Uterus (tissue), 3 donors: ENCODE measurements at regions not wholly inside any gene's neighbourhood (a gene's known extent, or its start where the extent isn't known, plus 50 kb on each side); places are given as distances from the start of the nearest gene placed in this dataset.
A peak's percentile ranks its signal among the peaks of the same experiment; 100 is the strongest.

Experiments
- DNase-seq, 2 donors: peaks; one replicate each; pipeline ENCODE4 v3.0.0-alpha.2; 2019 to 2020
- H3K27ac ChIP-seq, 2 donors: fragments of 200-600 bp; sonication (generic); 1 replicate in 1 of 2; 2 replicates in 1 of 2; pipeline ENCODE4 v1.5.1; 2016 to 2018
- H3K27me3 ChIP-seq, 2 donors: fragments of 200-600 bp; sonication (generic); one replicate each; pipeline ENCODE4 v1.5.1; 2018 to 2019; ENCODE audit warnings: control low read depth in 1 of 2
- H3K36me3 ChIP-seq, 2 donors: fragments of 200-600 bp; sonication (generic); one replicate each; pipeline ENCODE4 v1.5.1; 2019; ENCODE audit warnings: control low read depth in 1 of 2
- H3K4me1 ChIP-seq, 2 donors: fragments of 200-600 bp; sonication (generic); one replicate each; pipeline ENCODE4 v1.5.1; 2018 to 2019; ENCODE audit warnings: control low read depth in 1 of 2
- H3K4me3 ChIP-seq, 2 donors: fragments of 200-600 bp; sonication (generic); 1 replicate in 1 of 2; 2 replicates in 1 of 2; pipeline ENCODE4 v1.5.1; 2018 to 2019; ENCODE audit warnings: mild to moderate bottlenecking in 1 of 2
- H3K9me3 ChIP-seq, 2 donors: fragments of 200-600 bp; sonication (generic); one replicate each; pipeline ENCODE4 v1.5.1; 2019; ENCODE audit warnings: control low read depth in 1 of 2
- POLR2A ChIP-seq, 2 donors: fragments of 450-650 bp; IDR thresholded peaks; one replicate each; pipeline ENCODE4 v1.6.1; 2016; ENCODE audit warnings: antibody characterized with exemption in 2 of 2, mild to moderate bottlenecking in 1 of 2, moderate library complexity in 1 of 2
- intact Hi-C: fragments of 100-400 bp; cut with DNase I; formaldehyde crosslinking; loops from one replicate; pipeline ENCODE4 v1.15.1; 2023; ENCODE audit warnings: low total_unique reads
- TF ChIP-seq, protein P1 (sequence below), 4 experiments: fragments of 200-600 bp in 2 of 4; fragments of 450-650 bp in 2 of 4; sonication (generic) in 2 of 4; IDR thresholded peaks; one replicate each; pipeline ENCODE4 v1.5.1; 2016 to 2019; ENCODE audit warnings: antibody characterized with exemption in 4 of 4, mild to moderate bottlenecking in 2 of 4, moderate library complexity in 1 of 4
- donor health status: DM: yes; HTN: yes; CAD: no.

DNA sequence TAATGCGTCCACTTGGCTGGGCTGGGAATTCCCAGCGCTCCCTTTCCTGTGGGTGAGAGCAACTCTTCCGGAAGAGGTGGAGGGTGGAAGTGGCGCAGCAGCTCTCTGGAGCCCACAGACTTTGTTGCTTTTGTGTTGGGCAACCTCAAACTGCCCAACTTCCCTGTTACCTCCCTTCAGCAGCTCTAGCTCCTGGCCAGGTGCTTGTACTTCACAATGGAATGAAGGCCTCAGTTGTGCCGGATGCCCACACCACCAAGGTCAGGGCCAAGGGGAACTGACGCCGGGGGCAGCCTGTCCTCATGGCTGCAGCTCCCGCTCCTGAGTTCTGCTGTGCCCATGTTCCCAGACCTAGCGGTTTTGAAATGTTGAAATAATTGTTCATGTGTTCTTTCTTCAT lies 322.9 kb downstream of the GALR1 start:
- intact Hi-C loops, result no loop called here
- Histone ChIP-seq H3K4me1 (no peaks in the 10 kb centered on the region), H3K9me3 (no peaks in the 10 kb centered on the region), H3K36me3 (no peaks in the 10 kb centered on the region), H3K27ac (no peak overlapping the region), H3K27me3 (no peaks in the 10 kb centered on the region), H3K4me3 (no peak overlapping the region)
- TF ChIP-seq POLR2A (IDR thresholded peaks at IDR 0.05), result no peak
- TF ChIP-seq, protein P1, sequence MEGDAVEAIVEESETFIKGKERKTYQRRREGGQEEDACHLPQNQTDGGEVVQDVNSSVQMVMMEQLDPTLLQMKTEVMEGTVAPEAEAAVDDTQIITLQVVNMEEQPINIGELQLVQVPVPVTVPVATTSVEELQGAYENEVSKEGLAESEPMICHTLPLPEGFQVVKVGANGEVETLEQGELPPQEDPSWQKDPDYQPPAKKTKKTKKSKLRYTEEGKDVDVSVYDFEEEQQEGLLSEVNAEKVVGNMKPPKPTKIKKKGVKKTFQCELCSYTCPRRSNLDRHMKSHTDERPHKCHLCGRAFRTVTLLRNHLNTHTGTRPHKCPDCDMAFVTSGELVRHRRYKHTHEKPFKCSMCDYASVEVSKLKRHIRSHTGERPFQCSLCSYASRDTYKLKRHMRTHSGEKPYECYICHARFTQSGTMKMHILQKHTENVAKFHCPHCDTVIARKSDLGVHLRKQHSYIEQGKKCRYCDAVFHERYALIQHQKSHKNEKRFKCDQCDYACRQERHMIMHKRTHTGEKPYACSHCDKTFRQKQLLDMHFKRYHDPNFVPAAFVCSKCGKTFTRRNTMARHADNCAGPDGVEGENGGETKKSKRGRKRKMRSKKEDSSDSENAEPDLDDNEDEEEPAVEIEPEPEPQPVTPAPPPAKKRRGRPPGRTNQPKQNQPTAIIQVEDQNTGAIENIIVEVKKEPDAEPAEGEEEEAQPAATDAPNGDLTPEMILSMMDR (IDR thresholded peaks at IDR 0.05), result no peak
- DNase-seq, result no peak

DNA sequence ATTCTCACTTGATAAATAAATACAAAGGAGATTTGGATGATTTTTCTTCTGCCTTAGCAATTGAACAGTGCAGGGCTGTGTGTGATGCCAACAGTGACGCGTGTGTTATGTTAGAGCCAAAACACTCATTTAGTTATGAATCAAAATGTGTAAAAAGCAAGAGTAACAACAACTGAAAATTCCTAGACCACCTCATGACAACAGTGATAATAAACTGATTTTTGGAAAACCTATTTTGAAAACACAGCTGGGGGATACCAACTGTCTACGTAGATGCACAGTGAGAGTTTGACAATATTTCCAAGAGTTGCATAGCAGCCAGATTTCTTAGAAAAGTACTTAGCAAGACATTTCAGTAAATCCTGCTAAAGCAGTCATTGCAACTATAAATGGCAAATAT lies 323.9 kb downstream of the GALR1 start:
- intact Hi-C loops, result no loop called here
- no peak for TF ChIP-seq POLR2A (IDR thresholded peaks at IDR 0.05)
- TF ChIP-seq, protein P1 (IDR thresholded peaks at IDR 0.05), result no peak
- H3K9me3 ChIP-seq, result no peaks in the 10 kb centered on the region
- no peaks in the 10 kb centered on the region for H3K4me1 ChIP-seq
- no peak overlapping the region for H3K27ac ChIP-seq
- DNase-seq, result no peak
- no peaks in the 10 kb centered on the region for H3K36me3 ChIP-seq
- no peaks in the 10 kb centered on the region for H3K27me3 ChIP-seq
- no peak overlapping the region for H3K4me3 ChIP-seq

GRCh38 chr18:77590943-77591515 lies 341.4 kb downstream of the GALR1 start:
- Histone ChIP-seq H3K27ac (no peak overlapping the region), H3K4me3 (no peak overlapping the region), H3K9me3 (no peaks in the 10 kb centered on the region), H3K36me3 (no peaks in the 10 kb centered on the region), H3K27me3 (no peaks in the 10 kb centered on the region), H3K4me1 (no peaks in the 10 kb centered on the region)
- TF ChIP-seq, protein P1 (IDR thresholded peaks at IDR 0.05), result no peak
- no peak for TF ChIP-seq POLR2A (IDR thresholded peaks at IDR 0.05)
- intact Hi-C loops, result no loop called here
- peak in 1 of 2 donors; percentile 30 for DNase-seq

DNA sequence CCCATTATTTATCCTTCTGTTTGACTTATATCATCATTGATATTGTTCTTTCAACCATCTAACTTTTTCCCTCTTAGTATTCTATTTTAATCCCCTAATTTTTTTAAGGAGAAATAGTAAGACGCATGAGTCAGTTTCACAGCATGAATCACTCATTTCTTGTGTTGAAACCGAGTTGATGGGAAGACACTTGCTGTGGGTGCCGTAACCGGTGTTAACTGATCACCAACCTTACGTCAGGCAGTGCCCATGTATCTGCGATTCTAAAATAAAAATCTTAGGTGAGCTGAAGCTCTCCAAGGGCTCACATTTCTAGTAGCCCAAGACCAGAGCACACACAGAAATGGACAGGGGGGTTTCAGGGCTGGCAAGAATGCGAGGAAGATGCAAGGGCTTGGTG lies 348.1 kb downstream of the GALR1 start:
- H3K9me3 ChIP-seq, result no peaks in the 10 kb centered on the region
- TF ChIP-seq, protein P1 (IDR thresholded peaks at IDR 0.05), result no peak
- no peak for TF ChIP-seq POLR2A (IDR thresholded peaks at IDR 0.05)
- DNase-seq, result no peak
- no peaks in the 10 kb centered on the region for H3K4me1 ChIP-seq
- no peak overlapping the region for H3K27ac ChIP-seq
- intact Hi-C loops, result no loop called here
- H3K36me3 ChIP-seq, result no peaks in the 10 kb centered on the region
- H3K27me3 ChIP-seq, result no peaks in the 10 kb centered on the region
- H3K4me3 ChIP-seq, result no peak overlapping the region

DNA sequence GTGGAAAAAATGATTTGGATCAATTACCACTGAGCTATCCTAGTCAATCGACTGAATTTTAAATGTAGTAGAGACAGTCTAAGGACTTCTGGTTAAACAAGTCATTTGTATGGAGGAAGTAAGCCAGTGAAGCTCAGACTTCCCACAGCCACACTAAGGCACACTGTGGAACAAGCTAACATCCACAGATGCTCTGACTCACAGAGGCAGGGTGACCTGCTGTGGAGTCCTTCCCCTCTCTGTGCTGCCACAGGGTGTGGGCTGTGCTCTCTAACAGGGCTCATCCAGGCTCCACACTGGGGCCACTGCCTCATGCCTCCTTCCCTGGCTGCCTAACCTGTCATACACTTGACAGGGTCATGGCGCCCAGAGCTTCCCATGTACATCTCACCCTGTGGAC lies 351.0 kb downstream of the GALR1 start:
- Histone ChIP-seq H3K4me3 (no peak overlapping the region), H3K27me3 (no peaks in the 10 kb centered on the region), H3K27ac (no peak overlapping the region), H3K36me3 (no peaks in the 10 kb centered on the region), H3K9me3 (no peaks in the 10 kb centered on the region), H3K4me1 (no peaks in the 10 kb centered on the region)
- intact Hi-C loops, result no loop called here
- DNase-seq, result no peak
- TF ChIP-seq, protein P1 (IDR thresholded peaks at IDR 0.05), result no peak
- TF ChIP-seq POLR2A (IDR thresholded peaks at IDR 0.05), result no peak
